Bronchial epithelial cell (primary cell): ENCODE measurements at regions not wholly inside any gene's neighbourhood (a gene's known extent, or its start where the extent isn't known, plus 50 kb on each side); places are given as distances from the start of the nearest gene placed in this dataset.

Experiments
- DNase-seq: peaks from one replicate; pipeline ENCODE4 v3.0.0-alpha.2; 2010; ENCODE audit warnings: low read depth
- FAIRE-seq: peaks from 2 replicates; lab custom pipeline; 2011; peaks lifted over from hg19 to GRCh38; lab: Jason Lieb, UNC
- H3K27me3 ChIP-seq: 2 replicates; pipeline ENCODE4 v1.5.1; 2011; ENCODE audit warnings: low read length; ENCODE audit not compliant: control insufficient read depth, insufficient read depth
- H3K36me3 ChIP-seq: 2 replicates; pipeline ENCODE4 v1.5.1; 2011; ENCODE audit warnings: low read length; ENCODE audit not compliant: control insufficient read depth, insufficient read depth
- H3K4me3 ChIP-seq: 2 replicates; pipeline ENCODE4 v1.5.1; 2011; ENCODE audit warnings: mild to moderate bottlenecking, low read depth, low read length, control low read depth
- TF ChIP-seq, protein P1 (sequence below): IDR thresholded peaks from 2 replicates; pipeline ENCODE4 v1.5.1; 2011; ENCODE audit warnings: mild to moderate bottlenecking, moderate library complexity, low read length, control low read depth, inconsistent platforms; ENCODE audit not compliant: insufficient read depth, severe bottlenecking

DNA sequence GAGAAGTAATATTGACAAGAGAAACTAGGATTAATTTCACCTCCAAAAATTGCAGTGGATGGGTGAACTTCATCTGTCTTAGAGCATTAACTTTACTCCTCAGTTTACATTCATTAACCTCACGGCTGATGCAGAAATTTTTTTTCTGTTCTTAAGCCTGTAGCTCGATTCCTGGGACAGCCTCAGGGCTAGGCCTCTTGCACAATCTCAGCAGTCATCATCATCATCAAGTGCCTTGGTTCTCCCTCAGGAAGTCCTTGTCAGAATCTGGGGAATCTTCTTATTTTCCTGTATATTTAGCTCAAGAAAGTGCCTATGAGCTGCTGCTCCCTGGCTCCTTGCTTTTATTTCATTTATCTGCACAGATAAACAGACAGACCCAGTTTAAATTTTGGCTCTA is 1272.2 kb upstream of the LRRTM1 start:
- Histone ChIP-seq H3K36me3 (no peaks in the 10 kb centered on the region), H3K27me3 (no peaks in the 10 kb centered on the region), H3K4me3 (no peak overlapping the region)
- FAIRE-seq (no peak), DNase-seq (peak; percentile 1)
- TF ChIP-seq, protein P1, sequence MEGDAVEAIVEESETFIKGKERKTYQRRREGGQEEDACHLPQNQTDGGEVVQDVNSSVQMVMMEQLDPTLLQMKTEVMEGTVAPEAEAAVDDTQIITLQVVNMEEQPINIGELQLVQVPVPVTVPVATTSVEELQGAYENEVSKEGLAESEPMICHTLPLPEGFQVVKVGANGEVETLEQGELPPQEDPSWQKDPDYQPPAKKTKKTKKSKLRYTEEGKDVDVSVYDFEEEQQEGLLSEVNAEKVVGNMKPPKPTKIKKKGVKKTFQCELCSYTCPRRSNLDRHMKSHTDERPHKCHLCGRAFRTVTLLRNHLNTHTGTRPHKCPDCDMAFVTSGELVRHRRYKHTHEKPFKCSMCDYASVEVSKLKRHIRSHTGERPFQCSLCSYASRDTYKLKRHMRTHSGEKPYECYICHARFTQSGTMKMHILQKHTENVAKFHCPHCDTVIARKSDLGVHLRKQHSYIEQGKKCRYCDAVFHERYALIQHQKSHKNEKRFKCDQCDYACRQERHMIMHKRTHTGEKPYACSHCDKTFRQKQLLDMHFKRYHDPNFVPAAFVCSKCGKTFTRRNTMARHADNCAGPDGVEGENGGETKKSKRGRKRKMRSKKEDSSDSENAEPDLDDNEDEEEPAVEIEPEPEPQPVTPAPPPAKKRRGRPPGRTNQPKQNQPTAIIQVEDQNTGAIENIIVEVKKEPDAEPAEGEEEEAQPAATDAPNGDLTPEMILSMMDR = no peak

GRCh38 chr2:81551040-81551634 is 1246.6 kb upstream of the LRRTM1 start:
- TF ChIP-seq, protein P1 = no peak
- Histone ChIP-seq H3K36me3 (no peaks in the 10 kb centered on the region), H3K27me3 (no peaks in the 10 kb centered on the region), H3K4me3 (no peak overlapping the region)
- FAIRE-seq (no peak), DNase-seq (no peak)

DNA sequence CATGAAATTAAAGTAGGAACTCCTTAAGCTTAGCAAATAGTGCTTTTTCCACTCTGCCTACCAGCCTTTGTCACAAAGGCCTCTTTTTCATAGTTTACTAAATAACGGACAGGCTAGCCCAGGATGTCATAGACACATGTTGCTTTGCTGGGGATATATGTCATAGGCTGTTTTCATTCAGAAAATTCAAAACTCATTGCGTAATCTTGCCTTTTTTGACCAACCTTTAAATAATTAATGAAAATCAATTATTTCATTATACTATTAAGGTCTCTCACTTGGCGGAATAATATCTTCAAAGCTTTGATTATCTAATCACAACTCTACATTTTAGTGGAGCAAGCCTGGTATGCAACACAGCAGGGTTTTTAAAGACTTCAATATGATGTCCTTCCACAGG is 1245.7 kb upstream of the LRRTM1 start:
- no peak for DNase-seq
- Histone ChIP-seq H3K36me3 (no peaks in the 10 kb centered on the region), H3K4me3 (no peak overlapping the region), H3K27me3 (no peaks in the 10 kb centered on the region)
- no peak for FAIRE-seq
- TF ChIP-seq, protein P1 = no peak

DNA sequence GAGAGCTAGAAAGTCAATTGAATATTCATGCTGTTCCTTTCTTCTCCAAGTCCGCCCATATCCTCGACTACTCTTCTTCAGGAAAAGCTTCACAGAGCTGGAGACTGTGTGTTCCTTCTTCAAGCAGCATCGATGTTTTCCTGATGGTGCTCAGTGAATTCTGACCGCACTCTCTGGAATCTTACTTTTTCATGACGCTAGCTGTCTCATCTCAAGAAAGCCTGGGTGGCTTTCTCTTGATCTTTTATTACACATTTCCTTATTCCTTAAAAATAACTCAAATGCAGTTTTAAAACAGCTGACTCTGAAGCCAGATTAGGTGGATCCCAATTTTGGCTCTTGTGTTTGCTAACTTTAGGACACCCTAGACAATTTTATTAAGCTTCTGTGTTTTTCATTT is 1245.1 kb upstream of the LRRTM1 start:
- H3K36me3 ChIP-seq = no peaks in the 10 kb centered on the region
- DNase-seq = no peak
- FAIRE-seq = no peak
- H3K4me3 ChIP-seq = no peak overlapping the region
- no peaks in the 10 kb centered on the region for H3K27me3 ChIP-seq
- TF ChIP-seq, protein P1 = no peak

DNA sequence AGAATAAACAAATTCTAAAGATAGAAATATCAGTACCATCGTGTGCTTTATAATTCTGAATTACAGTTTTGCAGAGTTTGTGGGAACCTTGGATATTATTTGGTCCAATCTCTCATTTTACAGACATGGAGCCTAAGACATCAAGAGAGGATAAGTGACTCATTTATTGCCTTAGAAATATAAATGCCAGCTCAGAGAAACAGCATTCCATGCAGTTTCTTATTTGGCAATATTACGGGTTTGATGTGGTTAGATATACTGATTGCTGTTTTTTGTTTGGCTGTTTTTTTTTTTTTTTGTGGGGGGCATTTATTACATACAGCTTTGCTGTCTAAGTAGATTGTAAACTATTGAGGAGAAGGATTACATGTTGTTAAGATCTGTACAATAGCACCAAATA is 1241.1 kb upstream of the LRRTM1 start:
- no peaks in the 10 kb centered on the region for H3K27me3 ChIP-seq
- no peak for FAIRE-seq
- no peaks in the 10 kb centered on the region for H3K36me3 ChIP-seq
- H3K4me3 ChIP-seq = no peak overlapping the region
- TF ChIP-seq, protein P1 = no peak
- DNase-seq = no peak

DNA sequence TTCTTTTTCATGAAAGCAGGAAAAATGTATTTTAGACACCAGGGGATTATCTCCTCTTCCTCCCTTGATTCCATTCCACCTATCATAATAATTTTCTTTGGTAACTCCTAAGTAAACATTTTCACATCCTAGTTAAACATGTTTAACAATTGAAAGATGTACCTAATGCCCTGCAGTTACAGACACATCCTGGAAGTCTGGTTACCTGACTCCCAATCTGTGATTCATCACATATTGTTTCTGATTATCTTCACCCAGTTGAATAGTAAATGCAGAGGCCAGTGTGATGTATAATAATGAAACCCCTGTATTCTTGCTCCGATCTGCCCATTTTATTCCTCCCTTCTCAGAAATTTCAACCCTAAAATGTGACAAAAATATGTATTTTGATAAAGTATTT is 1237.6 kb upstream of the LRRTM1 start:
- H3K36me3 ChIP-seq = no peaks in the 10 kb centered on the region
- no peak overlapping the region for H3K4me3 ChIP-seq
- DNase-seq (peak; percentile 16), FAIRE-seq (no peak)
- TF ChIP-seq, protein P1 = no peak
- no peaks in the 10 kb centered on the region for H3K27me3 ChIP-seq
